GM18873 (cell line): ENCODE measurements at regions not wholly inside any gene's neighbourhood (a gene's known extent, or its start where the extent isn't known, plus 50 kb on each side); places are given as distances from the start of the nearest gene placed in this dataset.

ENCODE experiments used
- ATAC-seq: cut with Tn5 transposase; IDR thresholded peaks from one replicate; pipeline ENCODE4 v1.9.1; 2021; ENCODE audit warnings: mild to moderate bottlenecking, moderate library complexity, moderate number of reproducible peaks; ENCODE audit not compliant: unreplicated experiment, low FRiP score

DNA sequence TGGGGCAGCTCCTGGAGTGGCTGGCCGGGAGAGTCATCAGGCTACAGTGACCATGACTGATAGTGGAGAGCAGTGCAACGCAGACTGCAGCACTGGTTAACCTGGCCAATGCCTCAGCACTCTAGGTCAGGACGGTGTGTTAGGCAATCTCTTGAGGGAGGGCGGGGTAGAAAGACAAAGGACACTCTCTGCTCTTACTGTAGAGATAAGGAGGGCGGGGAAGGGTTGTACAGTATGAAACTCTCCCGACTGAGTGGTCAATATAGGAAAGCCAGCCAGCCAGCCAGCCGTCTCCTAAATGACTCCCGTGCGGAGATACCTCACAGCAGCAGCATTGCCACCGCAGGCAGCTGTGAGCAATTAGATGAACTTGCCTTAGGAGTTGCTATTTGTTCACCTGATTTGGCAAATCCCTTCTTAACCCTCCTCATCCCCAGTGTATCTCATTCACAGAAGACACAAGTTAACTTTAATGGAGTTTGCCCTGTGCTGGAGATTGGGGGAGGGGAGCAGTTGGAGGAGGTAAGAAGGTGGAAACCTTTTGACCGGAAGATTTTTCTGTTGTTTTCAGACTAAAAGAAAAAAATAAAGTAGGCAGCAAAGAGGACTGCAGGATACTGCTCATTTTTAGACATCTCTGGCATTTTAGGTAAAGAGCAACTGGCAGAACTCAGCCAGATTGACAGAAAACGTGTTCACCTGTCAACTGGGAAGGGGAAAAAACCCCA lies 330.5 kb downstream of the HNRNPD start:
- ATAC-seq, result no peak

DNA sequence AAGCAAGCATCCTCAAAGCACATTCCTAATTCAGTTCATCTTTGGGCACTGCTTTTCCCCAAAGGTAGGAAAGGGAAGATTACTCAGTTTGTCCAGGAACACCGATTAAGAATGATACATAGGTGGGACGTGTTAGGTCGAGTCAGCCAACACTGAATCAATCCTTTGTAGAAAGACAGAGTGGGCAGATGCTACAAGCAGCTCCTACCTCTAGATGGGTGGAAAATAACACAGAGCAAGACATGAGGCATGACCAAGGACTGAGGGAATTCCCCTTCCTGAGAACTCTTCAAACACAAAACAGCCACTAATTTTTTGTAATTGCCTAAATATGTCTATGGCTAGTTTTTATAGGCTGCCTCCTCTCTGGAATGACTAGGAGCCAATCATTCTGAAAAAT lies 331.7 kb downstream of the HNRNPD start:
- ATAC-seq, result no peak

DNA sequence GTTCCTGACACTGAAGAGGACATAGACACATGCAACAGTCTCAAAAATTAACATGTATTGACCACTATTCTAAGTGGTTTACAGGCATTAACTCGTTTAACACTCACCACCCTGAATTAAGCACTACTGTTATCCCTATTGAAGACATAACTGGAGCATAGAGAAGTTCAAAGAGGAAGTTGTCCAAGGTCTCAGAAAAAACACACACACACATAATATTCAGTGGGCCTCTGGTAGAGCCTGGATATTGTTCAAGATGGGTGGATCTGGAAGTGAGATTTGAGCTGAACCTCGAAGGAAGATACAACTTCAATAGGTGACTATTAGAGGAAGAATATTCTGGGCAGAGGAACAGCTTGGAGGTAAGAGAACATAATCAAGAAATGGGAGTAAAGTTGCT lies 334.9 kb downstream of the HNRNPD start:
- ATAC-seq, result no peak

DNA sequence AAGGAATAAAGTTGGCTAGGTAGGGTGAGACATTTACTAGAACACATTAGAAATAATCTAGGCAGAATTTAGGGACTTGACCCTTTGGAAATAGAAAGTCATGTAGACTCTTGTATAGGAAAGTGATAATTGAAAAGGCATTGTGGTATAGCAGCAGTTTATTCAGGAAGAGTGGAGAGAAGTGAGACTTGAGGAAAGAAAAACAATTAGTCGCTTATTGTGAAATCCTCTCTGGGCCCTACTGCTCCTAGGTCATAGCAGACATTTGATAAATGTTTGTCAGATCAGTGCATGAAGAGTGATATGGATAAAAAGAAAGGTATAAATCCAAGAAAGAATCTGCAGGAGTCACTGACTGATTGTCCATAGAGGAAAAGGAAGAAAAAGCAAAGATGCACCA lies 337.6 kb downstream of the HNRNPD start:
- ATAC-seq, result no peak

DNA sequence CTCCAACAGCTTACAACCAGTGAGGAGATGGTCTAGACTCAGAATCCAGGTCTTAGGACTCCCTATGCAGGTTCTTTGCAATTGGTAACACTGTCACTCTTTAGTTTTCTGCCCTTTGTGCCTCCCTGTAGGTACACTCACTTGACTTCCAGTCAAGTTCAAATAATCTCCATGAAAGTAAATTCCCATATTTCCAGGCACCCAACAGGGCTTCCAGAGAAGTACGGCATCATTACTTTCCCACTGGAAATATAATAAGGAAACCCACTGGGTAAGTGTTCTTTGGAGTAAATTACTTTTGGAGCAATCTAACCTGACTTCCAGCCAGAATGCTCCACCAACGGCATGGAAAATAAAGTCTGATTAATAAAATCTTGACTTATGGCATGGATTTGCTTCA lies 338.9 kb downstream of the HNRNPD start:
- no peak for ATAC-seq

DNA sequence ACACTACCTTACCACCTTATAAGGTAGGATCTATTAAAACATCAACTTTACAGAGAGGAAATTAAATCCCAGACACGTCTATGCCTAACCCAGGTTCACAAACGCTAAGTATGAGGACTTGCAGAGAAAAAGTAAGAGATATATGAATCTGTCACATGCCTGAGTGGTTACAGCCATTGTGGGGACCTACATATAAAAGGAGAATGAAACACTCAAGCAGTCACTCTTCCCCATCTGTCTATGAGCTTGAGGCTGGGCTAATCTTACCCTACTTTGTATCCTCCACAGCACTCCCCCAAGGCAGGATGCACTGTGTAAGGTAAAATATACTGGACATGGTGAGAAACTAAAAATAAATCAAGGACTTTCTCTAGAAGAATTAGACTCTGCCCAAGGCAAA lies 339.9 kb downstream of the HNRNPD start:
- ATAC-seq, result no peak

DNA sequence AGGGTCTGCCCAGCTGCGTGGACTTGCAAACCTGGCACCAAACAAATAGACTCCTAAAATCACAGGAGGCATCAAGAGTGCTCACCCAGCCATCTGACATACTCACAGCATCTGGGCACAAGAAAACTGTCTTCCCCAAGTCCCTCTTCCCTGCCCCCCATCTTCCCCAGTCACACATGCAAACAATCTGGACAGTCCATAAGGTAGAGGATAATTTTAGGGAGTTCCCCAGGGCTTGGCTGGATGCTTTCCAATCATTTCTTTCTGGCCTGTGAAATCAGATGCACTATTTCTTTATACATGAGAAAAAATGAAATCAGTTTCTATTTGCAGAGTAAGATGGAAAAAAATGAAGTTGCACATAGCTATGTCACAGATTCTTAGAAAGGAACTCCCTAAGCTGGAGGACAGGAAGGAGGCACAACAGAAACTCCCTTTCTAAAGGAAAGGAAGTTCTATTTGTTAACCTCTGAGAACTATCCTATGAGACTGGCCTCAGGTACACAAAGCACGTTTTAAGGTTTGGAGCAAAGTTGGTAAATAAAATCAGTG lies 342.3 kb downstream of the HNRNPD start:
- no peak for ATAC-seq

DNA sequence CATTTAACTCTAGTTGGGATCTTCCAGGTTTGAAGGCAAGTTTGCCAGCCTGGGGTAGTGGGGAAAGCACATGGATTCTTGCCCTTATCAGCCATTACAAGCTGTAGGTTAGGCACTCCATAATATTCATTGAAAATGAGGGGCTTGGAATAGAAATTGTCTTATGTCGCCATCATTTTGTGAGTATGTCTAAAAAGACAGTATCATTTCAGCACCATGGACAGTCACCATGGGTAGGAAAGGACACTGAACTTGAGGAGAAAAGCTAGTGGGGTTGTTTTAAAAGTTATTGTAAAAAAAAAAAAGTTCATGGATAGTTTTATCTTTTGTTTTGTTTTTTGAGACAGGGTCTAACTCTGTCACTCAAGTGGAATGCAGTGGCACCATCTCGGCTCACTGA lies 356.1 kb downstream of the HNRNPD start:
- no peak for ATAC-seq

DNA sequence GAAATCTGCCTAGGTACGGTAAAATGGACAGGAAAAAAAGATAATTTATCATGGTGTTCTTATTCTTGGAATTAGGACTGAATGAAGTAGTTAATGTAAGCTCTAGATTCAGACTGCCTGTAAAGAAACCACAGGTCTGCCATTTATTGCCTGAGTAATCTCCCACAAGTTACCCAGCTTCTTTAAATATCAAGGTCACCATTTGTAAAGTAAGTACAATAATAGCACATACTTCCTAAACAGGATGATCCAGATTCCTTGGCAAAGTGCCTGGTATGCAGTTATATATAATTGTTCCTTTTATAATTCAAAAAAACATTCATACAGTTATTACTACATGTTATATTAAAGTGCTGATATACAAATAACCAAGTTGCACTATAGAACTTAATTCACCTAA lies 368.6 kb downstream of the HNRNPD start:
- no peak for ATAC-seq

DNA sequence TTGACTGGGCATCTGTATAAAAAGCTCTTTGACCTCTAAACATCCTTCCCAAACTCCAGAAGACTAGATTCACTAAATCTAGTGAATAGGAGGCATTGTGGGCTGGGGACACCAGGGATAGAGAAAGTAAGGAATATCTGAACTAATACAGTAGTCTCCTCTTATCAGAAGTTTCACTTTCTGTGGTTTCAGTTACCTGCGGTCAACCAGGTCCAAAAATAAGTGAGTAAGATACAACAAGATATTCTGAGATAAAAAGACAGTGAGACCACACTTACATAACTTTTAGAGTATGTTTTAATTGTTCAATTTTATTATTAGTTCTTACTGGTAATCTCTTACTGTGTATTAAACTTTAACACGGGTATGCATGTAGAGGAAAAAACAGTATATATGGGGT lies 376.5 kb downstream of the HNRNPD start:
- ATAC-seq, result no peak

DNA sequence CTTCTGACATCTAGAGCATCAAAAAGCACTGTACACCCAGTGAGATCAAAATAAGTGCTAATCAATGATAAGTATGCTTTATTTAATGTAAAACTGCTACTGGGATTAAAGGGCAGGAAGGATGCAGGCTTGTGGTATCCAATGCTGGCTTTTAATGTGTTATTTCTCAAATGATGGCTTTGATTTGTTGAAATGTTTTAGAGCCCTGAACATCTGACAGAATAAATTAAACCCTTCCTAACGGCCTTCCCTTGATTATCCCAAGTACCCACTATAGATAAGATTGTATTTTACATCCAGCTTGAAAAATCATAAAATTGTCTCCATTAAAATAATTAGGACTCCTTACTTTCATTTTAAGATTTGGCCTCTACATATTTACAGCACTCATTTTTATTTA lies 382.9 kb downstream of the HNRNPD start:
- no peak for ATAC-seq

DNA sequence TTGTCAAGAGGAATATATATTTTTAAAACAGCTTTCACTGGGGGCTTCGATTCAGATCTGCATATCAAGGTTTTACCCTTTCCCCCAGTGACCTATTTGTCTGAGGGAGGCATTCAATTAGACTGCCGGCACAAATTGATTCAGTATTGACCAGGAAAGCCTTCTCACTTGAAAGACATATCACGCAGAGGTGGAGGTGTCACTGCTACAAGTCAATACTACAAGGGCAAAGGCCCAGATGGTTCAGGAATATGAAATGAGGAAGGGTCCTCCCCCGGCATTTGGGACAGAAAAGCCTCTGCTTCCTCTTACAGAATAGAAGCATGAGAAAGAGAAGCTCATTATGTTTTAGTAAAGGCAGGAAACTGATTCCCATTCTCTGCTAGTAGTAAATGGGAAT lies 383.6 kb downstream of the HNRNPD start:
- ATAC-seq, result no peak

DNA sequence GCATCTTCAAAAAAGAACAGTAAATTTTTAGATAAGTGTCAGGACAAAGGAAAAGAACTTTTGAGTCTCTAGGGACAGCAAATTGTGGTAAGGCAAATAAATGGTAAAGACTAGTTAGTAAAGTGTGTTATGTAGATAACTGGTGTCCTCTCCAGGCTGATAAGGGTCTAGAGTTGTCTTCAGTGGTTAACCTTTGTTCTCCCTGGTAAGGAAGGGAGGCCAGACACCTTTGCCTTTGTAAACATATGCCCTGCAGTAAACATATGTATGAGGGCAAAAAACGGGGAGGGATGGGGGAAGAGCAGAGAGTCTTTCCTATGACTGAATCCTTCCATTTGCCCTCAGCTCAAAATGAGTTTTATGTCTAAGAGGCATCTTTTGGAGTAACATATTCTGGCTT lies 384.6 kb downstream of the HNRNPD start:
- ATAC-seq, result no peak

DNA sequence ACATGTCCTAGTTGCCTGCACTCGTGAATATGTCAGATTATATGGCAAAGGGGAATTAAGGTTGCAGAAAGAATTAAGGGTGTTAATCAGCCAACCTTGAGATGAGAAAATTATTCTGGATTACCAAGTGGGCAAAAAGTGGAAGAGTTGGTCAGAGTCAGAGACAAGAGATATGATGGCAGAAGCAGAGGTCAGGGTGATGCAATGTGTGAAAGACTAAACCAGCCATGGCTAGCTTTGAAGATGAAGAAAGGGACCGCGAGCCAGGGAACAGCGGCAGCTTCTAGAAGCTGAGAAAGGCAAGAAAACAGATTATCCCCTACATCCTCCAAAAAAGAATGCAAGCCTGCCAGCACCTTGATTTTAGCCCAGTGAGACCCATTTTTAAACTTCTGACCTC lies 385.6 kb downstream of the HNRNPD start:
- no peak for ATAC-seq

DNA sequence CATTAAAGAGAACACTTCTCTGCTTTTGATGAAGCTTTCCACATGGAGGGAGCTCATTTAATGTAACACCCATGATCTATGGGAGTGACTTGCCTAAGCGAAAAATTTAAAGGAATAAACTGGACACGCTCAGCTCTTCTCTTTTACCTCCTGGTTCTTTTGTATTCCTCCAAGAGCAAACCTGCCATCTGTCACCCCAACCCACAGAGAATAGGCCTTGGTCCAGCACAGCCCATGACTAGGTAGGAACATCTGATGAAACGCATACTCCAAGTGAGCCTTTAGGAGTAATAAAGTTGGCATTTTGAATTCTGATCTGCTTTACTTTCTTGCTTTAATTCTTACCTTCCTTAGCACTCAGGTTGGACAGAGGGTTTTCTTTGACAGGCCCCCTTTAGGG lies 389.0 kb downstream of the HNRNPD start:
- no peak for ATAC-seq

DNA sequence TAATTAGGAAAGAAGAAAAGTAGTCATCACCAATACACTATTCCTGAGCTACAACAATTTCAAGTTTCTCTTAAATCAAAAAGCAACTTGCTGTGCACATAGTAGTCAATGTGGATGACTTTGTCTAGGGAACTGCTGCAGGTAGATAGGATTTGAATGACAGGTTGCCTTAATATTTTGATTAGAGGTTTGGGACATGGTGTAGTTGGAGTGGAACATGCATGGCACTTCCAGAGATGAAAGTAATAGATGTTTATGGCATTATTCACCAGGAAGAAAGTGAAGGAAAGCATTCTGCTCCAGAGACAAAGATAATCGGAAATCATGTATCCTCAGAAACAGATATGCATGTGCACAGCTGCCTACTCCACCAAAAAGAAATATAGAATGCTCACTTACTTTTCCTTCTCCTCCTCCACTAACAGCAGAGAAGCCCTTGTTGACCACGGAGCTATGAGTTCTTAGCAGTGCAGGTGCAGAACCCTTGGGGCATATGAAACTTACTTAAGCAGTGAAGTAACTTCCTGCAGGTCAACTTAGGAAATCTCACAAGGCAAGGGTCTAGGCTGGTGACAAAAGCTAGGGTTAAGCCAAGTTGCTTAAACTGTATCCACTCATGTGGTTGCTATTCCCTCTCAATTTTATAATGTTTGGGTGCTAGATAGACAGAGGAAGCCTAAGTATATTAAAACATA lies 390.8 kb downstream of the HNRNPD start:
- ATAC-seq, result no peak

DNA sequence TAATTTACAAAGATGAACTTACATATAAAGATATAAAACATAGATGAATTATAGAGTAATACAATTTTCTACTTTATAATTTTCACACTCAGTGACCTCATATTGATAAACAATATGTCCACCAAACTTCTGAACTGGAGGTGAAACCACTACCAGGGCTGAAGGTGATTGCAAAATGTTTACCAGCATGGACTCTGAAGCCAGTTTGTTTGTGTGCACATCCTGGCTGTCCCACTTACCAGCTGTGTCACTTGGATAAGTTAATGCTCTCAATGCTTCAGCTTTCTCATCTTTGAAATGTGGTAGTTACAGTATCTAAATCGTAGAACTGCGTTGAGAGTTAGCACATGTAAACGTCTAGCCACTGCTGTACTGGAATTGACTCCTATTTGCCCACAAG lies 392.6 kb downstream of the HNRNPD start:
- ATAC-seq, result no peak

DNA sequence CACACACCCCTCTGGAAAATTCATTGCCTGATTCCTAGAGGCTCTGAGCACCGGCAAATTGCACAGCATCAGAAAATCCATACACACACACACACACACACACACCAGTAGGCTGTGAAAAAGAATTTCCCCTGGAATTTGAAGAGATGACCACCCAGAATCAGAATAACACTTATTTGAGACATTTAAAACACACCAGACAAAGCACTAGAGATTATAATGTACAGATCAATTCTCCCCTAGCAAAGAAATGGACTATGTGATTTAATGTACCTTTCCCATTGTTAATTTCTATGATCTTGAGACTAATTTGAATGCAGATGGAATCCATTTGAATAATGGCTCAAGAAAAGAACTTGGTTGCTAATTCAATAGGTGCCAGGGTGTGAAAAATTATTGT lies 399.3 kb downstream of the HNRNPD start:
- ATAC-seq, result no peak

DNA sequence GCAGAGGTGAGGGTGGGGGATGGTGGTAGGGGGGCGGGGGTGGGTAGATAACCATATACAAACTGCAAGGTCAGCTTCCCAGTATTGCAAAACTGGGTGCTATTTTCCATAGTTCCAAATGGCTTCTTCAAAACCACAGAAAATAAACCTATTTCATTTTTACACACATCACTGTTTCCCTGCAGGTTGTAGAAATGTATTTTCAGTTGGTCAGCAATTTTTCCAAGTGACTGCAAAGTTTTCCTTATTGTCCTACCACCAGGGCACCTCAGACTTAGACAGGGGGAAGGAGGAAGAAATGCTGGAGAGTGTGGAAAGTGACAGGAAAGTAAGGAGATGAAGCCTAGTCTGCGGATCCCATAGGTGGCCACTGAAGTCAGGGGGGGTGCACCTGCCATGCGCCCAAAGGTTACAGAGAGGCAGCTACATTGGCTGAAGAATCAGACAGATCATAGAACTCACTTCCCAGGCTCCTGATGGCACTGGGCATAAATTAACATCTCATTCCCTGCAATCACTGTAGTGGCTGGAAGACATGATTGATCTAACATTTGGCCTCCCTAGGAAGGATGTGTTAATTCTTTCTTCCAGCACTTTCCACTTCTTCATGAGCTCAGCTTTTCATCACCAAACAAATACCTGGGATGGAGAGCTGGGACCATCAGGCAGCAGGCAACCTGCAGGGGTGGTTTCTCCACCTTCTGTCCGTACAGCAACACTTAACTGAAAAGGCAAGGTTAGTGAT lies 402.0 kb downstream of the HNRNPD start:
- ATAC-seq, result no peak

DNA sequence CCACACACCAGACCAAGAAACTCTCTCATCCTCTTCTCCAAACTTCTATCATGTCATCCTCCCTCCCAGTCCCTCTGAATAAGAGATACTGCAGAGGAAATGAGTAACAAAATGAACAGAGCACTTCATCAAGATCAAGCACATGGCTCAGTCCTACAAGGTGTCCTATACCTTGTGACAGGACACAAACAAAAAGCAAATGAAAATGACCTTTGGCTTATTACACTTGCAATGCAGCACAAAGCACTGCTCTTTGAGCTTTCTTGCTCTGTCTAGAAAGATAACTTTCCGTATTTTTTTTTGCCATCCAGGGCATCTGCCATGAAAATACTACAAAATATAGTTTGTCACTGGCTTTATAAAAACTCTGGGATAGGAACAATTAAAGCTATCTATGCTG lies 402.7 kb downstream of the HNRNPD start:
- ATAC-seq, result no peak

DNA sequence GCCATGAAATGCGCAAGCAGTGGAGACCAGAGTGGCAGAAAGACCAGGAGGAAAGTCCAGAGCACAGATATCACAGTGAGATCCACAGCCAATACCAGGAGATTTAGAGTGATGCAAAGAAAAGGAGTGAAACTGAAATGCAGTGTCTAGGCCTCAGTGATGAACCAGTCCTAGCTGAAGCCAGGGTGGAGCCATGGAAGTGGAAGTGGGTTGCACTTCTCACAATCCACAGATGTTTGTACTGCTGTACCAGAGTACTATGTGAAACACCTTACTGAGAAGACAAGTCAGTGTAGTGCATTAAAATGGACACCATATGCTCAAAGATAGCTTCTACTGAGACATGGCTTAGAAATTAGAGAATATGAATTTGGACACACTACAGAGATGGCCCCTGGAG lies 403.3 kb downstream of the HNRNPD start:
- no peak for ATAC-seq
